ENCODE measurements at regions not wholly inside any gene's neighbourhood (a gene's known extent, or its start where the extent isn't known, plus 50 kb on each side); places are given as distances from the start of the nearest gene placed in this dataset.
"Not testable (repeated sequence)": the region's sequence is repeated elsewhere in the genome, so short reads cannot be mapped to it uniquely, and the experiment has no call there.

- Histone ChIP-seq H3K4me3 (no peak overlapping the region), H3K9me3 (no peaks in the 10 kb centered on the region), H3K4me1 (no peaks in the 10 kb centered on the region), H3K27me3 (no peaks in the 10 kb centered on the region), H3K36me3 (no peaks in the 10 kb centered on the region), H3K27ac (no peak overlapping the region)
- DNase-seq (ENCODE audit: low spot score in 2 of 2) = no peak
- intact Hi-C loops (cut with DNase I) = no loop called here
- TF ChIP-seq CTCF (IDR thresholded peaks at IDR 0.05) = no peak
Observed at GRCh38 chr10:6794441-6794840, 214.4 kb upstream of the PRKCQ start.

- intact Hi-C loops (cut with DNase I) = no loop called here
- no peaks in the 10 kb centered on the region for H3K9me3 ChIP-seq
- DNase-seq (ENCODE audit: low spot score in 2 of 2) = no peak
- no peak for TF ChIP-seq CTCF (IDR thresholded peaks at IDR 0.05)
- H3K4me3 ChIP-seq = no peak overlapping the region
- H3K4me1 ChIP-seq = no peaks in the 10 kb centered on the region
- no peak overlapping the region for H3K27ac ChIP-seq
- H3K27me3 ChIP-seq = no peaks in the 10 kb centered on the region
- no peaks in the 10 kb centered on the region for H3K36me3 ChIP-seq
Observed at GRCh38 chr10:6788731-6789130, 208.7 kb upstream of the PRKCQ start.

- H3K36me3 ChIP-seq = no peaks in the 10 kb centered on the region
- no peaks in the 10 kb centered on the region for H3K9me3 ChIP-seq
- no peak for DNase-seq (ENCODE audit: low spot score in 2 of 2)
- intact Hi-C loops (cut with DNase I) = no loop called here
- H3K4me1 ChIP-seq = no peaks in the 10 kb centered on the region
- H3K27me3 ChIP-seq = no peaks in the 10 kb centered on the region
- H3K27ac ChIP-seq = no peak overlapping the region
- no peak for TF ChIP-seq CTCF (IDR thresholded peaks at IDR 0.05)
- no peak overlapping the region for H3K4me3 ChIP-seq
Observed at GRCh38 chr10:6788231-6788630, 208.2 kb upstream of the PRKCQ start.

- Histone ChIP-seq H3K27me3 (no peaks in the 10 kb centered on the region), H3K4me3 (no peak overlapping the region), H3K4me1 (no peaks in the 10 kb centered on the region), H3K9me3 (no peaks in the 10 kb centered on the region), H3K27ac (no peak overlapping the region), H3K36me3 (no peaks in the 10 kb centered on the region)
- no peak for DNase-seq (ENCODE audit: low spot score in 2 of 2)
- no peak for TF ChIP-seq CTCF (IDR thresholded peaks at IDR 0.05)
- intact Hi-C loops (cut with DNase I) = no loop called here
Observed at GRCh38 chr10:6787718-6788117, 207.6 kb upstream of the PRKCQ start.

GRCh38 chr10:6787091-6787490 lies 207.0 kb upstream of the PRKCQ start:
- no peak overlapping the region for H3K27ac ChIP-seq
- H3K27me3 ChIP-seq = no peaks in the 10 kb centered on the region
- no peaks in the 10 kb centered on the region for H3K4me1 ChIP-seq
- intact Hi-C loops (cut with DNase I) = no loop called here
- no peaks in the 10 kb centered on the region for H3K9me3 ChIP-seq
- no peaks in the 10 kb centered on the region for H3K36me3 ChIP-seq
- no peak for TF ChIP-seq CTCF (IDR thresholded peaks at IDR 0.05)
- no peak overlapping the region for H3K4me3 ChIP-seq
- DNase-seq (ENCODE audit: low spot score in 2 of 2) = no peak

- intact Hi-C loops (cut with DNase I) = no loop called here
- no peak for DNase-seq (ENCODE audit: low spot score in 2 of 2)
- no peaks in the 10 kb centered on the region for H3K36me3 ChIP-seq
- H3K27ac ChIP-seq = no peak overlapping the region
- no peak for TF ChIP-seq CTCF (IDR thresholded peaks at IDR 0.05)
- H3K4me3 ChIP-seq = no peak overlapping the region
- H3K9me3 ChIP-seq = no peaks in the 10 kb centered on the region
- H3K27me3 ChIP-seq = no peaks in the 10 kb centered on the region
- no peaks in the 10 kb centered on the region for H3K4me1 ChIP-seq
Observed at GRCh38 chr10:6786579-6787031, 206.5 kb upstream of the PRKCQ start.

GRCh38 chr10:6784429-6784828 lies 204.4 kb upstream of the PRKCQ start:
- intact Hi-C loops (cut with DNase I); H3K4me1 ChIP-seq; H3K36me3 ChIP-seq: not testable (repeated sequence)

More at GRCh38 chr10:6784429-6784828, 204.4 kb upstream of the PRKCQ start:
- not testable (repeated sequence) for H3K27me3 ChIP-seq; H3K4me3 ChIP-seq; H3K9me3 ChIP-seq; DNase-seq (ENCODE audit: low spot score in 2 of 2); H3K27ac ChIP-seq
